SU-DHL-6 (cell line): ENCODE measurements at regions not wholly inside any gene's neighbourhood (a gene's known extent, or its start where the extent isn't known, plus 50 kb on each side); places are given as distances from the start of the nearest gene placed in this dataset.

Experiments used
- CTCF ChIP-seq: fragments of 200-600 bp; sonication (generic); IDR thresholded peaks from one replicate; pipeline ENCODE4 v1.5.1; 2017; ENCODE audit warnings: antibody characterized with exemption, mild to moderate bottlenecking, low read length, moderate library complexity; ENCODE audit not compliant: insufficient read depth, poor library complexity, severe bottlenecking
- EZH2phosphoT487 ChIP-seq: fragments of 200-600 bp; sonication (generic), shearing (Covaris generic); conservative IDR thresholded peaks from 2 replicates; pipeline ENCODE4 v1.6.1; 2018; ENCODE audit warnings: mild to moderate bottlenecking, antibody characterized with exemption, low read length, moderate library complexity, mixed read lengths

GRCh38 chr4:34974313-34974680 is 1270.0 kb downstream of the ARAP2 start:
- TF ChIP-seq CTCF (no peak), EZH2phosphoT487 (no peak)
